ENCODE measurements at regions not wholly inside any gene's neighbourhood (a gene's known extent, or its start where the extent isn't known, plus 50 kb on each side); places are given as distances from the start of the nearest gene placed in this dataset.

GRCh38 chr4:128502818-128503527, 215.4 kb upstream of the PGRMC2 start:
- ChIA-PET POLR2A (interaction anchor here (0.6 kb wide), 1 partner anchor 1019 kb away, joined by 3 read pairs; no protein-coding TSS in a partner anchor), CTCF (ENCODE audit: unreplicated experiment) (no interaction called here)
- BruUV-seq (replicated peaks) = no TSS peak
- DNase-seq (ENCODE audit: low spot score) = no peak
- no peak overlapping the region for H3K27ac ChIP-seq (ENCODE audit: low read depth, low read length, poor library complexity, severe bottlenecking)
- no peak overlapping the region for H3K4me2 ChIP-seq (ENCODE audit: low read length)
- H3K79me2 ChIP-seq (ENCODE audit: insufficient read depth, low read depth, low read length) = no peaks in the 10 kb centered on the region
- no peak overlapping the region for H2AFZ ChIP-seq (ENCODE audit: low read length)
- H3K36me3 ChIP-seq (ENCODE audit: insufficient read depth, low read length) = no peaks in the 10 kb centered on the region
- H3K9me2 ChIP-seq (ENCODE audit: insufficient read depth, low read length) = no peaks in the 10 kb centered on the region; the same call in 1 of the 2 replicates
- H4K20me1 ChIP-seq (ENCODE audit: insufficient read depth, low read length) = no peaks in the 10 kb centered on the region
- TF ChIP-seq EZH2phosphoT487 (IDR thresholded peaks at IDR 0.05; ENCODE audit: borderline replicate concordance, low read depth, low read length) (no peak), CTCF (conservative IDR thresholded peaks at IDR 0.05; ENCODE audit: low read length) (no peak)
- no peak overlapping the region for H3K4me3 ChIP-seq (ENCODE audit: low read depth, low read length, poor library complexity, severe bottlenecking)
- 0 out of 2 replicates have a peak, but pooled peaks cover 3% of the 10 kb centered on the region for H3K9me3 ChIP-seq (ENCODE audit: low read length)
- intact Hi-C loops (cut with micrococcal nuclease; ENCODE audit: unreplicated experiment) = no loop called here
- no peaks in the 10 kb centered on the region for H3K4me1 ChIP-seq (ENCODE audit: insufficient read depth, low read length, poor library complexity, severe bottlenecking)

GRCh38 chr4:128501239-128501638, 213.6 kb upstream of the PGRMC2 start:
- H2AFZ ChIP-seq (ENCODE audit: low read length) = no peak overlapping the region
- no peaks in the 10 kb centered on the region for H4K20me1 ChIP-seq (ENCODE audit: insufficient read depth, low read length)
- no TSS peak for BruUV-seq (replicated peaks)
- TF ChIP-seq EZH2phosphoT487 (IDR thresholded peaks at IDR 0.05; ENCODE audit: borderline replicate concordance, low read depth, low read length) = no peak
- TF ChIP-seq CTCF (conservative IDR thresholded peaks at IDR 0.05; ENCODE audit: low read length) = no peak
- POLR2A ChIA-PET = no interaction called here
- no peaks in the 10 kb centered on the region for H3K79me2 ChIP-seq (ENCODE audit: insufficient read depth, low read depth, low read length)
- H3K4me1 ChIP-seq (ENCODE audit: insufficient read depth, low read length, poor library complexity, severe bottlenecking) = no peaks in the 10 kb centered on the region
- DNase-seq (ENCODE audit: low spot score) = no peak
- 0 out of 2 replicates have a peak, but pooled peaks cover 3% of the 10 kb centered on the region for H3K9me3 ChIP-seq (ENCODE audit: low read length)
- H3K4me2 ChIP-seq (ENCODE audit: low read length) = no peak overlapping the region
- no peaks in the 10 kb centered on the region; the same call in 1 of the 2 replicates for H3K9me2 ChIP-seq (ENCODE audit: insufficient read depth, low read length)
- no peak overlapping the region for H3K4me3 ChIP-seq (ENCODE audit: low read depth, low read length, poor library complexity, severe bottlenecking)
- H3K36me3 ChIP-seq (ENCODE audit: insufficient read depth, low read length) = no peaks in the 10 kb centered on the region
- H3K27ac ChIP-seq (ENCODE audit: low read depth, low read length, poor library complexity, severe bottlenecking) = no peak overlapping the region
- intact Hi-C loops (cut with micrococcal nuclease; ENCODE audit: unreplicated experiment) = no loop called here
- CTCF ChIA-PET (ENCODE audit: unreplicated experiment) = no interaction called here

- H3K36me3 ChIP-seq (ENCODE audit: insufficient read depth, low read length) = no peaks in the 10 kb centered on the region
- no peaks in the 10 kb centered on the region for H3K9me3 ChIP-seq (ENCODE audit: low read length)
- DNase-seq (ENCODE audit: low spot score) = no peak
- ChIA-PET CTCF (ENCODE audit: unreplicated experiment) (no interaction called here), POLR2A (interaction anchor here (0.7 kb wide), 1 partner anchor 40 kb away, joined by 3 read pairs; no protein-coding TSS in a partner anchor)
- intact Hi-C loops (cut with micrococcal nuclease; ENCODE audit: unreplicated experiment) = no loop called here
- no peaks in the 10 kb centered on the region for H3K4me1 ChIP-seq (ENCODE audit: insufficient read depth, low read length, poor library complexity, severe bottlenecking)
- no peak overlapping the region for H3K4me2 ChIP-seq (ENCODE audit: low read length)
- BruUV-seq (replicated peaks) = no TSS peak
- no peaks in the 10 kb centered on the region for H3K9me2 ChIP-seq (ENCODE audit: insufficient read depth, low read length)
- no peak for TF ChIP-seq EZH2phosphoT487 (IDR thresholded peaks at IDR 0.05; ENCODE audit: borderline replicate concordance, low read depth, low read length)
- no peak for TF ChIP-seq CTCF (conservative IDR thresholded peaks at IDR 0.05; ENCODE audit: low read length)
- no peaks in the 10 kb centered on the region for H3K79me2 ChIP-seq (ENCODE audit: insufficient read depth, low read depth, low read length)
- H3K27ac ChIP-seq (ENCODE audit: low read depth, low read length, poor library complexity, severe bottlenecking) = no peak overlapping the region
- H2AFZ ChIP-seq (ENCODE audit: low read length) = no peak overlapping the region
- H3K4me3 ChIP-seq (ENCODE audit: low read depth, low read length, poor library complexity, severe bottlenecking) = no peak overlapping the region
- no peaks in the 10 kb centered on the region for H4K20me1 ChIP-seq (ENCODE audit: insufficient read depth, low read length)
Observed at GRCh38 chr4:128488055-128488705, 200.6 kb upstream of the PGRMC2 start.
